ENCODE measurements at regions not wholly inside any gene's neighbourhood (a gene's known extent, or its start where the extent isn't known, plus 50 kb on each side); places are given as distances from the start of the nearest gene placed in this dataset.

DNA sequence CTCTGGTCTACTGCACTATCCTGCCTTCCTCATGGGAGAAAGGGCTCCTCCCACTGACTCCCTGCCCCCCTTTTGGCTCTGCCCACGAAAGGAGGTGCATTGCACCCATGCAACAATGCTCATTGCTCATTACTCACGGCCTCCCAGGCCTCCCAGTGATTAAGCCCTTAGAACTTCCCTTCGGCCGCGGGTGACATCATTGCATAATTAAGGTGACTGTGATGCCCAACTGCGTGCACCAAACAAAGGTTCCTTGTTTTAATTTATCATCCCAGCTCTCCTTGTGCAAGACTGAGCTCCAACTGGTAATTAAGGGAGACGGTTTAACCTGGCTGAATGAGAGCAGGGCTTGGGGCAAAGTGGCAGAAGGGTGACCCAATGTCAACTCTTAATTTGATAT is 180.4 kb downstream of the GAS1 start:
- TF ChIP-seq CTCF (IDR thresholded peaks at IDR 0.05; ENCODE audit: insufficient read depth, low read depth, low read length) (no peak), EZH2 (IDR thresholded peaks at IDR 0.05; ENCODE audit: insufficient read depth, low read length) (no peak)

Measured in astrocyte (in vitro differentiated cells and primary cell).